Forelimb muscle (tissue), 1 donor: ENCODE measurements at regions not wholly inside any gene's neighbourhood (a gene's known extent, or its start where the extent isn't known, plus 50 kb on each side); places are given as distances from the start of the nearest gene placed in this dataset.
"Not testable (repeated sequence)": the region's sequence is repeated elsewhere in the genome, so short reads cannot be mapped to it uniquely, and the experiment has no call there.

Experiments
- DNase-seq: peaks from one replicate; pipeline ENCODE4 v3.0.0-alpha.2; 2013; ENCODE audit warnings: low read depth

DNA sequence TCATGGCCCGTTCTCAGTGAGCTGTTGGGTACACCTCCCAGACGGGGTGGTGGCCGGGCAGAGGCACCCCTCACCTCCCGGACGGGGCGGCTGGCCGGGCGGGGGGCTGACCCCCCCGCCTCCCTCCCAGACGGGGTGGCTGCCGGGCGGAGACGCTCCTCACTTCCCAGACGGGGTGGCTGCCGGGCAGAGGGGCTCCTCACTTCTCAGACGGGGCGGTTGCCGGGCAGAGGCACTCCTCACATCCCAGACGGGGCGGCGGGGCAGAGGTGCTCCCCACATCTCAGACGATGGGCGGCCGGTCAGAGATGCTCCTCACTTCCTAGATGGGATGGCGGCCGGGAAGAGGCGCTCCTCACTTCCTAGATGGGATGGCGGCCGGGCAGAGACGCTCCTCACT is 129.7 kb upstream of the DAAM1 start:
- not testable (repeated sequence) for DNase-seq

DNA sequence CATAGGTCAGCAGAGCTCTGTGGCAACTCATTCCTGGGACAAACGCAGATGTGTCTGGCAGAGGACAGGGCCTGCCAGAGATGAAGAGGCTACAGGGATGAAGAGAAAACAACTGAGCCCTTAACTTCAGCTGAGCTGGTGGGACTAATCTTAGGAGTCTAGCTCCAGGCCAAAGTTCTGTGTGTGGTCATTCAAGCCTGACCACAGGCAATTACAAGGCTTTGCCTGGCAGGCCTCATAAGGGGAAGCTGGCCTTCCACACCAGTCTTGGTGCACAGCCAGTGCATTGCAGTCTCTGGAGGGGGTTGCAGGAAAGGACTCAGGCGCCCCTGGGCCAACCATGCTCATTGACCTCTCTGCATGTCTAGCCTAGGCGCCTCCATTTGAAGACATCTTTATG is 127.6 kb upstream of the DAAM1 start:
- DNase-seq: no peak

DNA sequence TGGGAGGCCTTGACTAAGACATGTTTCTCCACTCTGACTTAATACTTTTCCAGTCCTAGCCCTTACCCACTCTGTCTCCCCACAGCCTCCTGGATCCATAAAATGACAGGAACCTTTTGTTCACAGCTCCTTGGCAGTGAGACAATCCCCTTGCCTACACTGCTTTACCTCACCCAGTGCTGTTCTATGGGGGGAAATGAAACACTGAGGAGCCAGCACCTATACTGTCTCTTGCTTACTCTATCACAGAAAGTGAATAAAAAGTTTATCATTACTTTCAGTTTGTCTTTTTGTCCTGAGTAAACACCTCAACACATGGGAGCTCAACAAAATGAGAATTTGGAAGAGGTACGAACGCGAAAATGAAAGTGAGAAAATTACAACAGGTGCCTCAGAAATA is 127.2 kb upstream of the DAAM1 start:
- DNase-seq: no peak

DNA sequence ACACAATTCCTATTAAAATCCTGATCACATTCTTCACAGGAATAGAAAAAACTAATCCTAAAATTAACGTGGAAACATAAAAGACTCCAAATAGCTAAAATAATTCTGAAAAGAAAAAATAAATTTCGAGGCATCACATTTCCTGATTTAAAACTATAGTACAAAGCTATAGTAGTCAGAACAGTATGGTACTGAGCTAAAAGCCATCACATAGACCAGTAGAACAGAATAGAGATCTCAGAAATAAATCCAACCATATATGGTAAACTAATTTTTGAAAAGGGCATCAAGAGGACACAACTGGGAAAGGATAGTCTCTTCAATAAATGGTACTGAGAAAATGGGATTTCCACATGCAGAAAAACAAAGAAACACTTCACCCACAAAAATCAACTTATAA is 125.2 kb upstream of the DAAM1 start:
- no peak for DNase-seq

DNA sequence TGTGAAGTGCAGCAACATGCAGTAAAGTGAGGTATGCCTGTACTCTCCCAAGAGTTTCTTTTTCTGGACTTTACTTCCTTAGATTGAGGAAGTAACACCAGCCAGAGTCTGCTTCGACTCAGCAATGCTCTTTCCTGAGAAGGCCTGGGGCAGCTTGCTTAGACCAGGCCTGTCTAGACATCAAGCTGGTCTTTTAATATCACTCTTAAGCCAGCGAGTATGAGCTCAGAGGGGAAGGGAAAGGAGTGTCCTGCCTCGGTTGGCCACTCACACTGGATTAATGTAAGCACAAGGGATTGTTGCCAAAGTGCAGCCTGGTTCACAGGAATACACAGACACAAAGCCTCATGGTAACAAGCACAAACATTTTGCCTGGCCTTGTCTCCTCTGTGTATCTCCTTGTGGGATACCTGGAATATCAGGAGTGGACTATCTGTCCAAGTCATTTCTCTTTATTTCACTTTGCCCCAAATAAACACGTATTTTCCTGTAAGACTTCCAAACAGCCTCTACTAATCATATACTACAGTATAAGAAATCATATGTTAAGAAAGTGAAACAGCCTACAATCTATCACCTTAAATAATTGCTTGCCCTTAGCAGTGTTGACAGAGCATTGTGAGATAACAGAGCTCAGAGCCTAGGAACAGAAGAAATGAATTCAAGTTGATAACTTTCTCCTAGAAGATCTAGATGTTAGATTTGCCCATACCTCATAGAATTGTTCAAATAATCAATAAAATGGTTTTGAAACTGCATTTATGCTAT is 121.2 kb upstream of the DAAM1 start:
- DNase-seq: no peak

DNA sequence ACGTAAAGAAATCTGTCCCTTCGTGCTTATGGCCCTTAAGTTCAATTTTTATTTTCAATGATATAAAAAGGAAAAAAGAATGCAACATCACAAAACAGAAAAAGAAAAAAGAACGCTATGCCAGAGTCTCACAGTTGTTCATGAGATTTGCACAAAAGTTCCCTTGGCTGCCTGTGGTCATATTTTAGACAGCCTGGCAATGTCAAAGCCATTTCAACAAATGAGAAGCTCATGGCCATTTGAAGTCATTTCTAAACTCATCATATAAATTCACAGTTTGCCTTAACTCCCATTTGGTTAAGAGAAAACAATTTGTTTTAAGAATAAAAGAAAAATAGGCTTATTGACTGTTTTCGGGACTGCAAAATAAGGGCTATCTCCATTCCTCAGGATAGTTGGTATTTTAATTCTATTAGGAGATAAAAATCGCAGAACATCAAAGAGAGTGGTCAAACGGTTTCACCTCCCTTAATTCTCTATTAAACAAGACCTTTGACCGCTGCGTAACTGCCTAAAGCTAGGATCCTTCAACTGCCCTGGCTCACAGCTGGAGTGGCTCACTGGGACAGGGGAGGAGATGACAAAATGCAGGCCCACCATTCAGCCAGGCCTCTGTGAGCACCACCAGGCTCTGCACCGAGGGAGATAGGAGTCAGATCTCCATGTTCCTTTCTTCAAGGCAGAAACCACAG is 119.2 kb upstream of the DAAM1 start:
- no peak for DNase-seq

DNA sequence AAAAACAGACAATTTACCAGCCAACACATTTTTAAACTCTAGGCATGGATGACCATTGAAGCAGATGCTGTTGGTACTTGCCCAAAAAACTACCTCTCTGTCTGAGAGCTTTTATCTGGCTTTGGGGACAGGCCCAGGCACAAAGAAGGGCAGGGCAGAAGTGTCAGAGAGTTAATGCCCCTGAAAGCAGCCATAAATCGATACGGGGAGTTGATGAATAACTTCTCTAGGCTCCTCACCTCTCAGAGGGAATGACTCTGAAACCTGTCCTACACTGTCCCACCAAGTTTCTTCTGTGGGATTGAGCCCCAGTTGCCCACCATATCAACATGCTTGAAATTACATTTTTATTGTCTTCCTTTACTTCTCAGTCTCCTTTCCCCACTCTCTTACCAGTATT is 113.0 kb upstream of the DAAM1 start:
- DNase-seq: no peak

DNA sequence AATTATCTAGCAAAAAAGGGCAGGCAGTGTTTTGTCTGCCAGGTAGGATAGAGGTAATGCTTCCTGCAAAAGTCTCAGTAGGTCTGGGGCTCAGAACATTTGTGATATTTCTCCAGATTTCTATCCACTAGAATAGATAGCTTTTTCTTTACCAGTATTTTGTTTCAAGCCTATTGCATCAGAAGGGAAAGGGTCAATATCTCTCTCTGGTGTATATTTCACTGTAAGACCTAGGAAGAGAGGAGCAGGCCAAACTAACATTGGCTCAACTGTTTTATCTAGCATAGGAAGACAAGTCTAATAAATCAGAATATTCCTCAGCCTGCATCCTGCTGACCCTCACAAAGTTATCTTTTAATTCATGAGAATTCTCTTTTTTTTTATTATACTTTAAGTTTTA is 106.7 kb upstream of the DAAM1 start:
- no peak for DNase-seq

DNA sequence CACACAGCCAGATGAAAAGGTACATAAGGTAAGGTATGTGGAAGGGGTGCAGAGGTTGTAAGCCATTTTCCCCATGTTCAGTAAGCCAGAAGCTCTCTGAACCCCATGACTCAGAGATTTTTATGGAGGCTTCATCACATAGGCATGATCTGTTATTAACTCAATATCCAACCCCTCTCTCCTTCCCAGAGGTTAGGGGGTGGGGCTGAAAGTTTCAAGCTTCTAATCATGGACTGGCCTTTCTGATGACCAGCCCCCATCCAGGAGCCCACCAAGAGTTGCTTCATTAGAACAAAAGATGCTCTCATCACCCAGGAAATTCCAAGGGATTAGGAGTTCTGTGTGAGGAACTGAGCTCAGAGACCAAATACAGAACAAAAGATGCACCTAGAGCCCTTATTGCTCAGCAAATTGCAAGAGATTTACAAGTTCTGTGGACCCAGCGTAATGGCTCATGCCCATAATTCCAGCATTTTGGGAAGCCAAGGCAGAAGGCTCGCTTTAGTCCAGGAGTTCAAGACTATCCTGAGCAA is 103.2 kb upstream of the DAAM1 start:
- DNase-seq: no peak

DNA sequence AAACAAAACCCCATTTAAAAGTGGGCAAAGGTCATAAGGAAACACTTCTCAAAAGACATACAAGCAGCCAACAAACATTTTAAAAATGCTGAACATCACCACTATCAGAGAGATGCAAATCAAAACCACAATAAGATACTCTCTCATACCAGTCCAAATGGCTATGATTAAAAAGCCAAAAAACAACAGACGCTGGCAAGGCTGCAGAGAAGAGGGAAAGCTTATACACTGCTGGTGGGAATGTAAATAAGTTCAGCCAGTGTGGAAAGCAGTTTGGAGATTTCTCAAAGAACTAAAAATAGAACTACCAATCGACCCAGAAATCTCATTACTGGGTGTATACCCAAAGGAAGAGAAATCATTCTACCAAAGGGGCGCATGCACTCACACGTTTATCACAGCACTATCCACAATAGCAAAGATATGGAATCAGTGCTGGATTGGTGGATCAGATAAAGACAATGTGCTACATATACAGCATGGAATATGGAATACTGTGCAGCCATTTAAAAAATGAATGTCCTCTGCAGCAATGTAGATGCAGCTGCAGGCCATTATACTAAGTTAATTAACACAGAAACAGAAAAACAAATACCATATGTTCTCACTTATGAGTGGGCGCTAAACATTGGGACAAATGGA is 102.1 kb upstream of the DAAM1 start:
- no peak for DNase-seq

DNA sequence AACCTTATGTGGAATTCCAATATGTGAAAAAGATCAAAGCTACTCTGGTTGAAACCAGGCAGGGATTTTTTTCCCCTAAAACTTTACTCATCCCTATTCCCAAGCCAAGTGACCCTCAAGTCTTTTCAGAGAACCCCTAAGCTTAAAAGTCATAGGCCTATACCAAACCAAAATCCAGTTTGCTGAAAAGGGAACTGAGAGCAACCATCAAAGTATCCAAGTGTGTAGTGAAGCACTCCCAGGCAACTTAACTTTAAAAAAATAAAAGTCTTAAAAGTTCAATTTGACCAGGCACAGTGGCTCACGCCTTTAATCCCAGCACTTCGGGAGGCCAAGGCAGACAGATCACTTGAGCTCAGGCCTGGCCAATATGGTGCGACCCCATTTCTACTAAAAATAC is 101.2 kb upstream of the DAAM1 start:
- no peak for DNase-seq

DNA sequence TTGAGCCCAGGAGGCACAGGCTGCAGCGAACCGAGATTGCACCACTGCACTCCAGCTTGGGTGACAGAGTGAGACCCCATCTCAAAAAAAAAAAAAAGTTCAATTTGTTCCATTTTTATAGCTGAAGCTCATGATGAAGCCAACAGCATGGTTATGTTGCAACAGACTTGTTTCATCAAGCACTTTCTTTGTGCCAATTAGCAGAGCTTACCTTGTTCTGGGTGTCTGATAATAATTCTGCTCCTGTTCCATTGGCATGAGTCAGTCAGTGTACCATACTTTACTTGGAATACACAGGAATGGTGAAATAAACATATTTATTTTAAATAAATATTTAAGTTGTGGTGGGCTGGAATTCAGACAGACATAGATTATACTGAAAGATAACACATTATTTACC is 100.8 kb upstream of the DAAM1 start:
- no peak for DNase-seq

DNA sequence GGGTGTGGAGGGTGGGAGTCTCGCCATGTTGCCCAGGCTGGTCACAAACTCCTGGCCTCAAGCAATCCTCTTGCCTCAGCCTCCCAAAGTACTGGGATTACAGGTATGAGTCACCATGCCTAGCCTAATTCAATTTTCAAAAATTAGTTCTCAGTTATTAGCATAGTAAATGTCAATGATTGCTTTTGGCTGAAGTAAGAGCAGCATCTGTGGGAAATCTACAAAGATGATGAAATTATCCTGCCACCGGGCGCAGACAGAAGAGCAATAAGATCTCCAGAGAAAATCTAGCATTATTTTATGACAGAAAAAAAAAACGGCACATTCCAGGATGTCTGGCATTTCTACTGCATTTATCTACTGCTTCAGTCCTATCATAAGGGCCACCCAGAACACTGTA is 97.9 kb upstream of the DAAM1 start:
- no peak for DNase-seq

DNA sequence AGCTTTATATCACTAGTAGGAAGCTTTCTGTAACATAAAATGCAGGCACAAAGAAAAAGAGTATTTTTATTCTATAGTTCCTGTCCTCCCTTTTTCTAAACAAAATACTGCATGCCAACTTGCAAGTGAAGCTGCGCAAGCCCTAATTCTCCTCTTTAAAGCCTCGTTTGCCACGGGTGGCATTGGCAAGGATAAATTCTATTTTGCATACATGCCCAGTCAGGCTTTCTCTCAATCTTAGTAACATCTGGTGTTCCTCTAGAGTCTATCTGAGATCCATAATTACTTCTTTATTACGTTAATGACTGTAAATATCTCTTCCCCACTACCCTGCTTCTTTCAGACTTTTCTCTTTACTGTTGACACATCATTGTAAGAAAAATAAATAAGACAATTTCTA is 97.1 kb upstream of the DAAM1 start:
- DNase-seq: no peak

DNA sequence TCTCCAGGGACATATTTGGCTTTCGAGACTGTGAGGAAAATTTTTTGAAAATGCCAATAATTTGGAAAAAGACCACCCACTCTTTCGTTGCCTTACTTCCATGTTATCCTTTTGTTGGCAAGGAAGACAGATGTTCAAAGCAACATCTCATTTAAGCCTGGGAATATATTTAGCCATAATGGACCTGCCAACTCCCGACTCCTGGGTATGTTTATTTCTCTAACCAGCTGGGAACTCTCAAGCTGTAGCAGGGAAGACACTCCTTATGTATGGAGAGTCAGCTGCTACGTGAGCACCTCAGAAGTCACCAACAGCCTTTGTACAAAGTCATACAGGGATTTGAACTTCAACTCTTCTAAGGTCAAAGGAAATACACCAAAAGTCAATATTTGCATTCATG is 96.5 kb upstream of the DAAM1 start:
- DNase-seq: no peak

DNA sequence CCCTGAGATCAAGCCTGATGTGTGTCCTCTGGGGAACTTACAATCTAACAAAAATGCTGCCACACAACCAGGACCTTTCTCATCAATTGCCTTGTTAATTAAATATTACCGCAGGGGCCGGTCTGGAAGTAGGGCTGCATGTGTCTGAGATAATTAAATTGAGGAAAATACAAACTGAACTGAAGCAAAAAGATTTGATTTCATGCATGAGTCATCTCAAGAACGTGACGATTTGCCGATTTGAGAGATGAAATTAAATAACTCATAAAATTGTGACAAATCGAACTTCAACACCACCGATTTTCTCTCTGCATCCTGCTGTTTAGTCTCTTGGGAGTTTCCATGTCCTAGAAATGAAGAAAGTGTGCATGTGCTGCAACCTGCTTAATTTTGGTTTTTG is 94.6 kb upstream of the DAAM1 start:
- no peak for DNase-seq

DNA sequence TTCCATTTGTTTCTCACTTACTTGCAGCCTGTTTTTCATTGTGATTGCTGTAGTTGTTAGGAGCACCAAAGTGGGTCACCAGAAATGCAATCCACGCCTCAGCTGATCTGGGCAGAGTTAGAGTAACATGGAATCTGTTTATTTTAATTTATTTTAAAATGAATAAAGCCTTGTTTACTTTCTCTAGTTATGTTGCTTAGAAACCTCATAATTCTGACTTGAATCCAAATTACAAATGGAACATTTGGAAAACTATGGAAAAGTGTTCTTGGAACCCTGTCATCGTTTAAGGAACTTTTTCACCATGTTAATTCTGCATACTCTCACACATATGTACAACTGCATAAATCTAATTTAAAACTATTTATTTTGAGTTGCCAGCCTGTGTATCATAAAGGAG is 92.2 kb upstream of the DAAM1 start:
- peak; percentile 24 for DNase-seq

DNA sequence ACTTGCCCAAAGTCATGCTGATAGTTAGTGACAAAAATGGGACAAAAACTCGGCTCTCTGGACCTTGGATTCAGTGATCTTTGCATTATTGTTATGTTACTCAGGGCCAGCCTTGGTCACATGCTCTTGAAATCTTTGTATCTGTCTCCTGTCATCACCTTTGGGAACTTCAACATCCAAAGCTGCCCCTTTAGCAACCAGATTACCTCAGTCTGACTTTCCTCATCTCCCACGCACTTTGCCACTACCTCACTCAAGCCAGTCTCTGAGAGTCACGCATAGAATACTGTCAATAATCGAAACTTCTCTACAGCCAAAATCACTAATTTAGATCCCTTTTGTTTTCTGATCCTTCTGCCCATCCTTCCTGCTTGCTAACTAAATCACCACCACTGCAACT is 90.8 kb upstream of the DAAM1 start:
- no peak for DNase-seq

DNA sequence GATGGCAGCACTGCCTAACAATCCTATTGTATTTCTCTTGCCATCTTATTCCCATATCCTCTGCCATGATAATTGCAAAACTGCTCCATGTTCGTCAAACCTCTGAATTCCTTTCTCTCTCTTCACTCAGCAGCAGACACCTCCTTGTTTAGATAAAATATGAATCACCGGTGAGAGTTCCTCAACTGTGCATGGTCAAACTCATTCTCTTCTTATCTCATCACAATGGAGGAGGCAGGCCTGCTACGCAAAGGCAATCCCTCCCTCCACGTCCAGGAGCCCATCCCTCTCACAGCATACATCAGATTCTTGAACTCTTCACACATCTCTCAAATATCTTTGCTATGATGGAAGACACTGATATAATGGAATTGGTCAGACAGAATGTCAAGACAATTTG is 90.1 kb upstream of the DAAM1 start:
- DNase-seq: no peak

DNA sequence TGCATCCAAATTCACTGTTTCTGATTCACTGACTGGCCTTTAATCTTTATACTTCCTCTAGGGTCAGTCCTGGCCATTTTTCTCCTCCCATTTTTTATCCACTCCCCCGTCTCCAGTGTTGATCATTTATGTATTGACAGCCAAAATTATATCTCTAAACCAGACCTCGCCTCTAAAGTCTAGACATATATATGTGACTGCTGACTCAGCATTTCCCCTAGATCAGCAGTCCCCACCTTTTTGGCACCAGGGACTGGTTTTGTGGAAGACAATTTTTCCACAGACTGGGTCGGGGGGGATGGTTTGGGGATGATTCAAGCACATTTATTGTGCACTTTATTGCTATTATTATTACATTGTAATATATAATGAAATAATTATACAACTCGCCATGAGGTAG is 88.3 kb upstream of the DAAM1 start:
- no peak for DNase-seq

DNA sequence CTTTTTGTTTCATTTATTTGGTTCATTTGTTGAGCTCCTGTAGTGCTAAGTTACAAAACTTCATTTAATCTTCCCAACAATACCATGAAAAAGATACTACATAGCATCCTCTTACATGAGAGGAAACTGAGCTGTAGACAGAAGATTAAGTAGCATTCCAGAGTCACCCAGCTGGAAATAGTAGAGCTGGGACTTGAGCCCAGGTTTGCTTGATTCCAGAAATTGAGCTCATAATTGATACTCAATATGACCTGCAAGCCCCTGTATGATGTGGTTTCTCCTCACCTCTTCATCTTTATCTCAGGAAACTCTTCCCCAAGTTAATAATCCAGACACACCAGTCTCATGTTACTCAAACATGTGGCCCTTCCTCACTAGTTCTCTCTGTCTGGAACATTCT is 87.0 kb upstream of the DAAM1 start:
- no peak for DNase-seq

DNA sequence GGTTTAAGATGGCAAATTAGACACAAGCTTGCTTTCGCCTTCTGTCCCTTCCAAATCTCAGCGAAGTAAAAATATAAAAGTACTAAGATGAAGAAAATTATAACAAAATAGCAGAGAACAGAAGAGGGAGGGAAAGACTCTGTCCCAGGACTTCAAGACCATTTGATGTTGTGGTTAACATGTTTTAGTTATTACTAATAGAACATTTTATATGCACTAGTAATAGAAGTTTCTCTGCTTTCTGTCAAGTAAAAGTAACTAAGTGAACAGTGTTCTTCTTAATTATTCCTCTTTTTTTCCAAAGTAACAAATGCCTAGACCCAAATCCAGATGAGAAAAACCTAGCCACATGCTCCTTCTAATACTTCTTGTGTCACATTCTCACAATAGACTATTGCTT is 85.1 kb upstream of the DAAM1 start:
- no peak for DNase-seq

DNA sequence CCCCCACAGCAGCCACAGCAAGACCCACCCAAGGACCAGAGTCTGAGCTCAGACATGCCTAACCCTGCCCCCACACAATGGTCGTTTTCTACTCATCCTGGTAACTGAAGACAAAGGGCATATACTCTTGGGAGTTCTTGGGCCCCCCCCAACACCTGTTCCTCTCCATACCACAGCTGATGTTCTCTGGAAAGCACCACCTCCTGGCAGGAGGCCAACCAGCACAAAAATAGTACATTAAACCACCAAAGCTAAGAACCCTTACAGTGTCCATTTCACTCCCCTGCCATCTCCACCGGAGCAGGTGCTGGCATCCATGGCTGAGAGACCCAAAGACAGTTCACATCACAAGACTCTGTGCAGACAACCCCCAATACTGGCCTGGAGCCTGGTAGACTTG is 80.6 kb upstream of the DAAM1 start:
- DNase-seq: no peak
